SU-DHL-6 (cell line): ENCODE measurements at regions not wholly inside any gene's neighbourhood (a gene's known extent, or its start where the extent isn't known, plus 50 kb on each side); places are given as distances from the start of the nearest gene placed in this dataset.

ENCODE experiments used
- CTCF ChIP-seq: fragments of 200-600 bp; sonication (generic); IDR thresholded peaks from one replicate; pipeline ENCODE4 v1.5.1; 2017; ENCODE audit warnings: antibody characterized with exemption, mild to moderate bottlenecking, low read length, moderate library complexity; ENCODE audit not compliant: insufficient read depth, poor library complexity, severe bottlenecking
- EZH2phosphoT487 ChIP-seq: fragments of 200-600 bp; sonication (generic), shearing (Covaris generic); conservative IDR thresholded peaks from 2 replicates; pipeline ENCODE4 v1.6.1; 2018; ENCODE audit warnings: mild to moderate bottlenecking, antibody characterized with exemption, low read length, moderate library complexity, mixed read lengths

- no peak for TF ChIP-seq CTCF
- TF ChIP-seq EZH2phosphoT487, result no peak
Measured at GRCh38 chr12:114213055-114213581, 192.8 kb downstream of the TBX5 start.
